ENCODE measurements at regions not wholly inside any gene's neighbourhood (a gene's known extent, or its start where the extent isn't known, plus 50 kb on each side); places are given as distances from the start of the nearest gene placed in this dataset.
"Not testable (repeated sequence)": the region's sequence is repeated elsewhere in the genome, so short reads cannot be mapped to it uniquely, and the experiment has no call there.

- no peak for DNase-seq (ENCODE audit: low read depth)
- TF ChIP-seq CTCF (conservative IDR thresholded peaks at IDR 0.05; ENCODE audit: low read depth, low read length) = no peak
- no peak overlapping the region for H3K4me3 ChIP-seq (ENCODE audit: low read length)
Observed at GRCh38 chr1:213415691-213416380, 364.8 kb downstream of the RPS6KC1 start.

- no peak for DNase-seq (ENCODE audit: low read depth)
- no peak overlapping the region for H3K4me3 ChIP-seq (ENCODE audit: low read length)
- no peak for TF ChIP-seq CTCF (conservative IDR thresholded peaks at IDR 0.05; ENCODE audit: low read depth, low read length)
Observed at GRCh38 chr1:213416461-213417224, 365.6 kb downstream of the RPS6KC1 start.

- TF ChIP-seq CTCF (conservative IDR thresholded peaks at IDR 0.05; ENCODE audit: low read depth, low read length) = no peak
- H3K4me3 ChIP-seq (ENCODE audit: low read length) = no peak overlapping the region
Observed at GRCh38 chr1:213417225-213417820, 366.3 kb downstream of the RPS6KC1 start.

GRCh38 chr1:213417846-213418245 is 366.8 kb downstream of the RPS6KC1 start:
- DNase-seq (ENCODE audit: low read depth) = no peak
- H3K4me3 ChIP-seq (ENCODE audit: low read length) = no peak overlapping the region
- TF ChIP-seq CTCF (conservative IDR thresholded peaks at IDR 0.05; ENCODE audit: low read depth, low read length) = no peak

More at GRCh38 chr1:213417225-213417820, 366.3 kb downstream of the RPS6KC1 start:
- DNase-seq (ENCODE audit: low read depth) = no peak

- H3K4me3 ChIP-seq (ENCODE audit: low read length) = no peak overlapping the region
- no peak for TF ChIP-seq CTCF (conservative IDR thresholded peaks at IDR 0.05; ENCODE audit: low read depth, low read length)
- no peak for DNase-seq (ENCODE audit: low read depth)
Observed at GRCh38 chr1:213418268-213419071, 367.4 kb downstream of the RPS6KC1 start.

GRCh38 chr1:213419401-213420030 is 368.5 kb downstream of the RPS6KC1 start:
- DNase-seq (ENCODE audit: low read depth) = no peak
- no peak for TF ChIP-seq CTCF (conservative IDR thresholded peaks at IDR 0.05; ENCODE audit: low read depth, low read length)
- H3K4me3 ChIP-seq (ENCODE audit: low read length) = no peak overlapping the region

- H3K4me3 ChIP-seq (ENCODE audit: low read length); DNase-seq (ENCODE audit: low read depth): not testable (repeated sequence)
Observed at GRCh38 chr1:213421178-213421577, 370.1 kb downstream of the RPS6KC1 start.

Data from retinal pigment epithelial cell (primary cell).